Mucosa of descending colon (tissue), 3 donors: ENCODE measurements at regions not wholly inside any gene's neighbourhood (a gene's known extent, or its start where the extent isn't known, plus 50 kb on each side); places are given as distances from the start of the nearest gene placed in this dataset.

Experiments
- ATAC-seq: fragments of 200-7000 bp; cut with Tn5 transposase; one replicate; pipeline ENCODE4 v1.9.1; 2020; ENCODE audit warnings: mild to moderate bottlenecking, moderate library complexity
- DNase-seq, 3 donors: peaks; one replicate each; pipeline ENCODE4 v3.0.0-alpha.2; 2020
- H3K36me3 ChIP-seq: fragments of 200-600 bp; one replicate; pipeline ENCODE4 v1.8.0; 2021; ENCODE audit warnings: low read depth, mild to moderate bottlenecking
- H3K4me1 ChIP-seq: fragments of 200-600 bp; one replicate; pipeline ENCODE4 v1.8.0; 2021; ENCODE audit warnings: low read depth, mild to moderate bottlenecking
- H3K4me3 ChIP-seq: fragments of 200-600 bp; one replicate; pipeline ENCODE4 v1.8.0; 2021; ENCODE audit warnings: mild to moderate bottlenecking
- H3K9me3 ChIP-seq: fragments of 200-600 bp; one replicate; pipeline ENCODE4 v1.8.0; 2021; ENCODE audit warnings: mild to moderate bottlenecking
- CTCF ChIP-seq: fragments of 200-600 bp; IDR thresholded peaks from one replicate; pipeline ENCODE4 v1.8.0; 2022; ENCODE audit warnings: antibody characterized with exemption, mild to moderate bottlenecking
- intact Hi-C, 2 donors: fragments of 100-400 bp; cut with DNase I in 1 of 2; cut with micrococcal nuclease in 1 of 2; formaldehyde crosslinking; loops; one replicate each; pipeline versions ENCODE4 v1.11.0 to v1.11.1; 2022; cut with DNase I, micrococcal nuclease
- donor health status: DM: no; HTN: no; CAD: no; lungs with moderate emphysema.
- donor health status: DM: no; HTN: no; CAD: no.
- donor health status: DM: no; HTN: yes; CAD: no.

DNA sequence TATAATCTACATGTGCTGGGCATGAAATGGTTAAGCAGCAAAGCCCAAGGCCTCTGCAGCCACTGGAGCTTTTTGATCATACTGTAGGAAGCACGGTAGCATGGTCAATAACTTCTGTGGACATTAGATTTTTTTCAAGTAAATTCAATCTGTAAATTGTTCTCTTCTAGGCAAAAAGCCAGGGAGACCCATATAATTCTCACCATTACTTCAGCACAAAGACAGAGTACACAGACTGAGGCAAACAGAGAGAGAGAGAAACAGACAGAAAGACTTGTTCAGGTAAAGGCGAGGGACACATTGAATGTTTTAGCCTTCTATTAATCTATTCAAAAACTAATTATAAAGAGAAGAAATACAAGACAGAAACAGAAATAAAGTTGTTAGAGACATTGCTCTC lies 349.4 kb downstream of the RFC3 start:
- H3K9me3 ChIP-seq, result no peaks in the 10 kb centered on the region
- H3K4me1 ChIP-seq, result no peaks in the 10 kb centered on the region
- H3K4me3 ChIP-seq, result no peak overlapping the region
- ATAC-seq (no peak), DNase-seq (no peak)
- intact Hi-C loops, result no loop called here
- TF ChIP-seq CTCF, result no peak
- H3K36me3 ChIP-seq, result no peaks in the 10 kb centered on the region

GRCh38 chr13:34172048-34172447 lies 354.1 kb downstream of the RFC3 start:
- ATAC-seq (no peak), DNase-seq (no peak)
- TF ChIP-seq CTCF, result no peak
- no peaks in the 10 kb centered on the region for H3K4me1 ChIP-seq
- intact Hi-C loops, result no loop called here
- H3K36me3 ChIP-seq, result no peaks in the 10 kb centered on the region
- no peak overlapping the region for H3K4me3 ChIP-seq
- no peaks in the 10 kb centered on the region for H3K9me3 ChIP-seq

DNA sequence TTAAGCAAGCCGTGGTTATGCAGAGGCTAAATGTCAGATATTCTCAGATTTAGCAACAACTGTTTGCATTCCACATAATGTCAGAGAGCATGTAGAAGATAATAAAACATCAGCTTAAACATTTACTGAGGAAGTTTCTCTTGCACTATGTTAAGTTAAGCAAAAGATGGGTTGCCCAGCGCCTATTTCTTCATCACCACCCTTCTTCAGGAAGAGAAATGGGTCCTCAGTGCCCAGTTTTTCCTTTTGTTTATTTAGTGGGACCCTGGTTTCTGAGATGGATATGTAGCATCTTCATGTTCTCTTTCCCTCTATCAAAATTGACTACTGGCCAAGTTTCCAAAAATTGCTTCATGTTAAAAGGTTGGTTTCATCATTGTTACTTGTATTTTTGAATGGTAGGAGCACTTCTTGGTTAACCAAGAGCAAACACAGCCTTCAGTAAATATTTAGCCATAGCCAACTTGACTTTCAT lies 356.8 kb downstream of the RFC3 start:
- DNase-seq (no peak), ATAC-seq (no peak)
- Histone ChIP-seq H3K36me3 (no peaks in the 10 kb centered on the region), H3K4me1 (no peaks in the 10 kb centered on the region), H3K9me3 (no peaks in the 10 kb centered on the region), H3K4me3 (no peak overlapping the region)
- intact Hi-C loops, result no loop called here
- no peak for TF ChIP-seq CTCF

DNA sequence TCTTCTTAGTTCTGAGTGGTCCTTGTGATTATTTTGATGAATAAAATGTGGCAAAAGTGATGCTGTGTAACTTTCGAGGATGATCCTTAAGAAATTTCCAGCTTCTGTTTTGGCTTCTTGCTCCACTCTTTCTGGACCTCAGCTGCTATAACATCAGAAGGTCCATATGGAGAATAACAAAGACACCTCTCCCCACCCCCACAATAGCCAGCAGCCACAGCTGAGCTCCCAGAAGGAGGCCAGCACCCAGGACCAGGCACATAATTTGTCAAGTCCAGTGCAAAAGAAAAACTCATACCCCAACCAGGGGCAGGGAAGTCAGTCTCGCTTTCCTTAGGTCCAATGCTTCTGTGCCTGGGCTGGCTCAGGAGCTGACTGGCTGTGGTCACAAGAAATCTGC lies 357.6 kb downstream of the RFC3 start:
- Histone ChIP-seq H3K4me1 (no peaks in the 10 kb centered on the region), H3K36me3 (no peaks in the 10 kb centered on the region), H3K4me3 (no peak overlapping the region), H3K9me3 (no peaks in the 10 kb centered on the region)
- ATAC-seq, result no peak
- no peak for DNase-seq
- no peak for TF ChIP-seq CTCF
- intact Hi-C loops, result no loop called here

DNA sequence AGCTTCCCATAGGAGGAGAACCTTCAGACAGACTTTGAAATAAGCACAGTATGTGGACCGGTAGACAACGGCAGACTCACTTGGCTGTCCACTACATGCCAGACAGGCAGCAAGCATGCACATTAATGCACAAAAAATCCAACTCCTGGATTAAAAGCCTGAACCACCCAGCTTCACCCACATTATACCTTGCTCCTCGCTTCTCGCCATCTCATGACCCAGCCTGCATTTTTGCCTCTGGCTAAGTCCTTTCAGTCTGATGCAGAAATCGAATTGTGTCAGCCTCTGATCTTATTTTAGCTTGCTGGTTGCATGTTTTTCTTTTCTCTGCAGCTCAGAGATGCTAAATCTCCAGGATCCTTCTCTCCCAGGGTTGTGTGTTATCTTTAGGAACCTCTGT lies 358.7 kb downstream of the RFC3 start:
- Histone ChIP-seq H3K36me3 (no peaks in the 10 kb centered on the region), H3K4me3 (no peak overlapping the region), H3K4me1 (no peaks in the 10 kb centered on the region), H3K9me3 (no peaks in the 10 kb centered on the region)
- intact Hi-C loops, result no loop called here
- no peak for ATAC-seq
- no peak for TF ChIP-seq CTCF
- DNase-seq, result no peak

GRCh38 chr13:34179481-34179880 lies 361.5 kb downstream of the RFC3 start:
- no peaks in the 10 kb centered on the region for H3K9me3 ChIP-seq
- DNase-seq, result no peak
- no peak overlapping the region for H3K4me3 ChIP-seq
- no peak for TF ChIP-seq CTCF
- no peaks in the 10 kb centered on the region for H3K4me1 ChIP-seq
- H3K36me3 ChIP-seq, result no peaks in the 10 kb centered on the region
- no peak for ATAC-seq
- intact Hi-C loops, result no loop called here
